ENCODE measurements at regions not wholly inside any gene's neighbourhood (a gene's known extent, or its start where the extent isn't known, plus 50 kb on each side); places are given as distances from the start of the nearest gene placed in this dataset.

- no peak for TF ChIP-seq UBTF (IDR thresholded peaks at IDR 0.05; ENCODE audit: borderline replicate concordance in 1 of 2, low read depth in 2 of 2, low read length in 2 of 2)
- TF ChIP-seq CTCF (IDR thresholded peaks at IDR 0.05 in 2 of 3, conservative IDR thresholded peaks at IDR 0.05 in 1 of 3; ENCODE audit: insufficient read depth in 2 of 3, low read depth in 1 of 3, low read length in 3 of 3): no peak
- no peak for TF ChIP-seq HMGXB4 (CRISPR knock-in tag; IDR thresholded peaks at IDR 0.05)
- no peak for TF ChIP-seq ZNF639 (CRISPR knock-in tag; conservative IDR thresholded peaks at IDR 0.05 in 1 of 2, IDR thresholded peaks at IDR 0.05 in 1 of 2)
- TF ChIP-seq NFE2L1 (tag; IDR thresholded peaks at IDR 0.05; ENCODE audit: borderline replicate concordance, low read depth): no peak
- TF ChIP-seq KAT7 (CRISPR knock-in tag; IDR thresholded peaks at IDR 0.05; ENCODE audit: borderline replicate concordance): no peak
- TF ChIP-seq HDGF (IDR thresholded peaks at IDR 0.05): no peak
- TF ChIP-seq MGA (IDR thresholded peaks at IDR 0.05): no peak
- TF ChIP-seq CBX8 (IDR thresholded peaks at IDR 0.05; ENCODE audit: borderline replicate concordance, extremely low read depth, low read depth, low read length, poor library complexity, severe bottlenecking): no peak
- TF ChIP-seq PURB (CRISPR knock-in tag; IDR thresholded peaks at IDR 0.05; ENCODE audit: low read depth): no peak
- no peak for TF ChIP-seq CBX5 (IDR thresholded peaks at IDR 0.05; ENCODE audit: borderline replicate concordance, low read depth)
- TF ChIP-seq ZNF449 (CRISPR knock-in tag; IDR thresholded peaks at IDR 0.05): no peak
- TF ChIP-seq SRF (CRISPR knock-in tag; IDR thresholded peaks at IDR 0.05): no peak
Measured at GRCh38 chr9:20085842-20086241, 297.0 kb upstream of the SLC24A2 start.
